ENCODE measurements at regions not wholly inside any gene's neighbourhood (a gene's known extent, or its start where the extent isn't known, plus 50 kb on each side); places are given as distances from the start of the nearest gene placed in this dataset.

GRCh38 chr12:115879354-115879753, 398.1 kb downstream of the MED13L start:
- TF ChIP-seq CTCF (IDR thresholded peaks at IDR 0.05; ENCODE audit: extremely low read depth in 1 of 2, insufficient read depth in 1 of 2, low read depth in 1 of 2, low read length in 2 of 2): no peak
- TF ChIP-seq EZH2 (IDR thresholded peaks at IDR 0.05; ENCODE audit: borderline replicate concordance, low read depth, low read length, severe bottlenecking): no peak
- no peak for TF ChIP-seq POLR2AphosphoS5 (IDR thresholded peaks at IDR 0.05; ENCODE audit: insufficient read depth, low read depth, low read length)
- no peak for TF ChIP-seq POLR2A (IDR thresholded peaks at IDR 0.05; ENCODE audit: low read depth, low read length)
- no peak for TF ChIP-seq JUN (IDR thresholded peaks at IDR 0.05; ENCODE audit: borderline replicate concordance, insufficient read depth, insufficient read length, low read depth)
- TF ChIP-seq MYC (IDR thresholded peaks at IDR 0.05; ENCODE audit: low read depth, low read length): no peak
- TF ChIP-seq MAX (IDR thresholded peaks at IDR 0.05; ENCODE audit: insufficient read depth, insufficient read length): no peak
- TF ChIP-seq FOS (IDR thresholded peaks at IDR 0.05; ENCODE audit: borderline replicate concordance, insufficient read depth, low read length): no peak
- TF ChIP-seq GATA2 (IDR thresholded peaks at IDR 0.05; ENCODE audit: insufficient read depth, insufficient read length, low read depth, low read length): no peak

All from endothelial cell of umbilical vein (primary cell).